NCI-H748 treated with DMSO at 0.1 percent for 48 hours (cell line): ENCODE measurements at regions not wholly inside any gene's neighbourhood (a gene's known extent, or its start where the extent isn't known, plus 50 kb on each side); places are given as distances from the start of the nearest gene placed in this dataset.
"Not testable (repeated sequence)": the region's sequence is repeated elsewhere in the genome, so short reads cannot be mapped to it uniquely, and the experiment has no call there.

Experiments used
- DNase-seq: peaks from one replicate; lab custom pipeline; 2025; lab: John Stamatoyannopoulos, UW

GRCh38 chr6:21918666-21919065, 325.1 kb downstream of the SOX4 start:
- no peak for DNase-seq

GRCh38 chr6:21922086-21922485, 328.5 kb downstream of the SOX4 start:
- DNase-seq, result no peak

GRCh38 chr6:21924002-21924401, 330.5 kb downstream of the SOX4 start:
- DNase-seq, result no peak

- DNase-seq, result peak; percentile 84
Observed at GRCh38 chr6:21928827-21929226, 335.3 kb downstream of the SOX4 start.

- DNase-seq, result no peak
Observed at GRCh38 chr6:21931641-21932335, 338.2 kb downstream of the SOX4 start.

GRCh38 chr6:21933351-21933750, 339.8 kb downstream of the SOX4 start:
- no peak for DNase-seq

- no peak for DNase-seq
Observed at GRCh38 chr6:21935142-21935541, 341.6 kb downstream of the SOX4 start.

GRCh38 chr6:21935561-21936028, 342.0 kb downstream of the SOX4 start:
- no peak for DNase-seq

- no peak for DNase-seq
Observed at GRCh38 chr6:21937466-21937865, 343.9 kb downstream of the SOX4 start.

- DNase-seq, result not testable (repeated sequence)
Observed at GRCh38 chr6:21939066-21939465, 345.5 kb downstream of the SOX4 start.

- no peak for DNase-seq
Observed at GRCh38 chr6:21941926-21942325, 348.4 kb downstream of the SOX4 start.

GRCh38 chr6:21942897-21943296, 349.3 kb downstream of the SOX4 start:
- DNase-seq, result no peak

GRCh38 chr6:21946298-21946783, 350.5 kb downstream of the PRL start:
- no peak for DNase-seq

GRCh38 chr6:21947227-21947626, 349.6 kb downstream of the PRL start:
- DNase-seq, result not testable (repeated sequence)

GRCh38 chr6:21947731-21948386, 349.0 kb downstream of the PRL start:
- DNase-seq, result no peak

GRCh38 chr6:21949211-21949801, 347.5 kb downstream of the PRL start:
- no peak for DNase-seq

GRCh38 chr6:21952367-21952766, 344.5 kb downstream of the PRL start:
- DNase-seq, result no peak

GRCh38 chr6:21953831-21954801, 342.7 kb downstream of the PRL start:
- DNase-seq, result peak; percentile 37

- DNase-seq, result no peak
Observed at GRCh38 chr6:21955053-21955595, 341.7 kb downstream of the PRL start.

GRCh38 chr6:21955951-21956350, 340.9 kb downstream of the PRL start:
- DNase-seq, result no peak

GRCh38 chr6:21958428-21958827, 338.4 kb downstream of the PRL start:
- DNase-seq, result no peak

- no peak for DNase-seq
Observed at GRCh38 chr6:21961226-21961625, 335.6 kb downstream of the PRL start.
